Activated CD4-positive, alpha-beta T cell treated with anti-CD3 and anti-CD28 coated beads, Interleukin-10, Interleukin-2, amounts not matched to agents 100 ng/mL and 50 ng/mL, durations not matched to agents 16 hours and 8 hours (primary cell): ENCODE measurements at regions not wholly inside any gene's neighbourhood (a gene's known extent, or its start where the extent isn't known, plus 50 kb on each side); places are given as distances from the start of the nearest gene placed in this dataset.
"Not testable (repeated sequence)": the region's sequence is repeated elsewhere in the genome, so short reads cannot be mapped to it uniquely, and the experiment has no call there.

ENCODE experiments used
- DNase-seq: peaks from one replicate; pipeline ENCODE4 v3.0.0-alpha.2; 2020

GRCh38 chr13:74770361-74770760, 636.2 kb upstream of the KLF12 start:
- no peak for DNase-seq

- DNase-seq = no peak
Measured at GRCh38 chr13:74769333-74769732, 635.1 kb upstream of the KLF12 start.

GRCh38 chr13:74768521-74769085, 634.4 kb upstream of the KLF12 start:
- DNase-seq = no peak

GRCh38 chr13:74767050-74767449, 632.8 kb upstream of the KLF12 start:
- DNase-seq = no peak

- no peak for DNase-seq
Measured at GRCh38 chr13:74765955-74766354, 631.8 kb upstream of the KLF12 start.

- no peak for DNase-seq
Measured at GRCh38 chr13:74761801-74762757, 627.9 kb upstream of the KLF12 start.

GRCh38 chr13:74758188-74758587, 624.0 kb upstream of the KLF12 start:
- no peak for DNase-seq

GRCh38 chr13:74755065-74755464, 620.9 kb upstream of the KLF12 start:
- DNase-seq = peak; percentile 11

- DNase-seq = no peak
Measured at GRCh38 chr13:74751739-74752138, 617.5 kb upstream of the KLF12 start.

GRCh38 chr13:74747186-74747955, 613.2 kb upstream of the KLF12 start:
- no peak for DNase-seq

- no peak for DNase-seq
Measured at GRCh38 chr13:74743992-74744391, 609.8 kb upstream of the KLF12 start.

GRCh38 chr13:74741732-74742131, 607.5 kb upstream of the KLF12 start:
- no peak for DNase-seq

- DNase-seq = no peak
Measured at GRCh38 chr13:74732736-74733385, 598.7 kb upstream of the KLF12 start.

GRCh38 chr13:74731731-74732130, 597.5 kb upstream of the KLF12 start:
- DNase-seq = no peak

GRCh38 chr13:74730556-74731331, 596.5 kb upstream of the KLF12 start:
- no peak for DNase-seq

GRCh38 chr13:74726206-74726605, 592.0 kb upstream of the KLF12 start:
- no peak for DNase-seq

- not testable (repeated sequence) for DNase-seq
Measured at GRCh38 chr13:74718232-74718842, 584.1 kb upstream of the KLF12 start.

GRCh38 chr13:74715718-74716117, 581.5 kb upstream of the KLF12 start:
- no peak for DNase-seq

- no peak for DNase-seq
Measured at GRCh38 chr13:74710006-74710405, 575.8 kb upstream of the KLF12 start.

GRCh38 chr13:74709226-74709625, 575.0 kb upstream of the KLF12 start:
- DNase-seq = no peak

GRCh38 chr13:74708629-74709028, 574.4 kb upstream of the KLF12 start:
- DNase-seq = no peak

GRCh38 chr13:74707291-74707690, 573.1 kb upstream of the KLF12 start:
- DNase-seq = no peak
